Epithelial cell of proximal tubule (primary cell): ENCODE measurements at regions not wholly inside any gene's neighbourhood (a gene's known extent, or its start where the extent isn't known, plus 50 kb on each side); places are given as distances from the start of the nearest gene placed in this dataset.

ENCODE experiments used
- DNase-seq: peaks from one replicate; pipeline ENCODE4 v3.0.0-alpha.2; 2011; ENCODE audit warnings: low read depth
- H3K4me3 ChIP-seq: 2 replicates; pipeline ENCODE4 v1.5.1; 2011; ENCODE audit warnings: low read depth, mild to moderate bottlenecking, low read length
- TF ChIP-seq, protein P1 (sequence below): conservative IDR thresholded peaks from 2 replicates; pipeline ENCODE4 v1.5.1; 2012; ENCODE audit warnings: low read depth, mild to moderate bottlenecking, low read length

DNA sequence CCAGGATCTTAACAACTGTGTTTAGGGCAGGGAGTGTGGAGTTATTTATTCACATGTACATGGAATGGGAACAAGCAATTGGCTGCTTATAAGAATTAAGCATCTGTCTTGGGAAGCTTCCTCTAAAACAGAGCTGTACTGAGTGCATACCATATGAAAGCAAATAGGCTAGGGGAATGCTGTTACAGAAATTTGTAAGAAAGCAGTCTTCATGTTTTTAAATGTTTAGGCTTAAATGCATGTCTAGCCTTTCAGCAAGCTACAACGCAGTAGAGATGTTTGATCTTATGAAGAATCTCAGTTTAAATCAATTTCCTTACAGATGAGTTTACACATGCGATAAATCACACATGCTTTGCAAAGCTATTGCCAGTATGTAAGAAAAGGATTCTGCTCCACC lies 123.1 kb upstream of the MID1 start:
- TF ChIP-seq, protein P1, sequence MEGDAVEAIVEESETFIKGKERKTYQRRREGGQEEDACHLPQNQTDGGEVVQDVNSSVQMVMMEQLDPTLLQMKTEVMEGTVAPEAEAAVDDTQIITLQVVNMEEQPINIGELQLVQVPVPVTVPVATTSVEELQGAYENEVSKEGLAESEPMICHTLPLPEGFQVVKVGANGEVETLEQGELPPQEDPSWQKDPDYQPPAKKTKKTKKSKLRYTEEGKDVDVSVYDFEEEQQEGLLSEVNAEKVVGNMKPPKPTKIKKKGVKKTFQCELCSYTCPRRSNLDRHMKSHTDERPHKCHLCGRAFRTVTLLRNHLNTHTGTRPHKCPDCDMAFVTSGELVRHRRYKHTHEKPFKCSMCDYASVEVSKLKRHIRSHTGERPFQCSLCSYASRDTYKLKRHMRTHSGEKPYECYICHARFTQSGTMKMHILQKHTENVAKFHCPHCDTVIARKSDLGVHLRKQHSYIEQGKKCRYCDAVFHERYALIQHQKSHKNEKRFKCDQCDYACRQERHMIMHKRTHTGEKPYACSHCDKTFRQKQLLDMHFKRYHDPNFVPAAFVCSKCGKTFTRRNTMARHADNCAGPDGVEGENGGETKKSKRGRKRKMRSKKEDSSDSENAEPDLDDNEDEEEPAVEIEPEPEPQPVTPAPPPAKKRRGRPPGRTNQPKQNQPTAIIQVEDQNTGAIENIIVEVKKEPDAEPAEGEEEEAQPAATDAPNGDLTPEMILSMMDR, result no peak
- no peak overlapping the region for H3K4me3 ChIP-seq
- DNase-seq, result no peak

- H3K4me3 ChIP-seq, result no peak overlapping the region
Observed at GRCh38 chrX:10744007-10744406, 123.6 kb upstream of the MID1 start.

DNA sequence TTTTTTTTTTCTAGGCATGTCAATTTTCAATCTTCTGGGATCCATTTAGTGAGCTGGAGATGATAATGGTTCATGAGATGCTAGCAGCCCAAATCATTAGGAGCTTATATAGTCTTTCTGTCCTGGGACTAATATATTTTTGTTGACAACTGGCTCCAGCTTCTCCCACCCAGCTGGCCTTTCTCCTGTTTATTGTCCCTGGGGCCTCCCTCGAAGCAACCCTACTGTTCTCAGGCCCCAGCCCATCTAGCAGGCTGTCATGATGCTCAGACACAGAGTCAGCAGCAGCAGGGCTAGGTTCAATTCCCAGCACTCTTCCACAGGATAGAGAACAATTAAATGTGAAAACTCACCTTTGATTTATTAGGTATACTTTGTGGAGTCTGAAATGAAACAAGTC lies 127.6 kb upstream of the MID1 start:
- no peak for DNase-seq
- no peak overlapping the region for H3K4me3 ChIP-seq
- TF ChIP-seq, protein P1, result no peak

More at GRCh38 chrX:10744007-10744406, 123.6 kb upstream of the MID1 start:
- TF ChIP-seq, protein P1, result no peak
- DNase-seq, result no peak

DNA sequence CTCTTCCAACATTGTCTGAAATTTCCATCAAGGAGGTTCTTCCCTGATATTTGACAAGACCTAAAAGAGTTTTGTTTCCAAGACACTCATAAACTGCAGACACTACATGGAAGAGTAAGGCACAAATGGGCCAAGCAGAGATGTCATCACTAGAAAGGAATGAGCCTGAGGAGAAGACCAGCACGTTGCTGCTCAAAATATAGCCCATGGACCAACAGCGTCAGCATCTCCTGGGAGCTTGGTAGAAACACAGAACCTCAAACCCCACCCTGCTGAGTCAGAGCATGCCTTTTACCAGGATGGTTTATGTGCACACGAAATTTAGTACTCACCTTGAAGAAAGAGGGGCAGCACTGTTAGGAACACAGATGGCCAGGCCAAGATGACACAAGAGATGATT lies 128.7 kb upstream of the MID1 start:
- TF ChIP-seq, protein P1, result no peak
- H3K4me3 ChIP-seq, result no peak overlapping the region
- no peak for DNase-seq

- TF ChIP-seq, protein P1, result no peak
- no peak overlapping the region for H3K4me3 ChIP-seq
- no peak for DNase-seq
Observed at GRCh38 chrX:10750581-10750980, 130.2 kb upstream of the MID1 start.

DNA sequence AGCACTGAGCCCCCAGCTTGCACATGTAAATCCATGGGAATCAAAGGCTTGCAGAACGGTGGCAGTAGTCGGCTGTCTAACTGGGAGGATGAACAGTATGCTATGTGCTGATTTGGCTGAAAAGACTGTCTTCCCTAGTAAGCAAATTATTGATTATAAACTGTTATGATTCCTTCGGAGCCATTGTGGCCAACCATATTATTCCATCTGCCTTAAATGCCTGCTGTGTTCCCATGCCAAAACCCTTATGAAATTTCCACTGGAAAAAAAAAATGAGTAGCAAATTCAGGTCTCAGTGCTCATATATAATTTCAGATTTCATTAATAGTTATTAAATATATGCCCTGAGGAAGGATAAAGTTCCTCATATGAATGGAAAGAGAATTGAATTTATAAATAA lies 132.7 kb upstream of the MID1 start:
- TF ChIP-seq, protein P1, result no peak
- DNase-seq, result no peak
- no peak overlapping the region for H3K4me3 ChIP-seq

DNA sequence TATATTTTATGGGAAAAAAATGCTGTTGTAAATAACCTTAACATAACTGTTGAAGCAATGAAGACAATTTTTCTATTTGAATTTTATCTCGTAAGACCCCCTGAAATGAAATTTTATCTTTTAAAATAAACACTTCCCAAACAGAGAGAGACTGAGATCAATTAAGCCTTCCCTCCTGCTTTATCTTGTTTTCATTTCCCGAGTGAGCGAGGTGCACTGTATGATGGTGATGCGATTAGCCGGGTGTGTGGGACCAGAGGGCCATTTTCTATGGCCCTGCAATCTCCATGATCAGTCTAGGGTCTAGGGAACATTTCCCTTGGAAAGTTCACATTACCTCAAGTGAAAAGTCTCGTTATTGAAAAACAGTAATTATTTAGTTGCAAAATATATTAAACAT lies 134.1 kb upstream of the MID1 start:
- no peak for DNase-seq
- H3K4me3 ChIP-seq, result no peak overlapping the region
- TF ChIP-seq, protein P1, result no peak
